HG03064 (cell line): ENCODE measurements at regions not wholly inside any gene's neighbourhood (a gene's known extent, or its start where the extent isn't known, plus 50 kb on each side); places are given as distances from the start of the nearest gene placed in this dataset.
A peak's percentile ranks its signal among the peaks of the same experiment; 100 is the strongest.
"Not testable (repeated sequence)": the region's sequence is repeated elsewhere in the genome, so short reads cannot be mapped to it uniquely, and the experiment has no call there.

Source experiments
- ATAC-seq: cut with Tn5 transposase; IDR thresholded peaks from one replicate; pipeline ENCODE4 v1.9.1; 2021; ENCODE audit warnings: low read depth; ENCODE audit not compliant: unreplicated experiment

- not testable (repeated sequence) for ATAC-seq
These were observed 318.5 kb downstream of the BCL2L11 start for GRCh38 chr2:111439237-111439636.

DNA sequence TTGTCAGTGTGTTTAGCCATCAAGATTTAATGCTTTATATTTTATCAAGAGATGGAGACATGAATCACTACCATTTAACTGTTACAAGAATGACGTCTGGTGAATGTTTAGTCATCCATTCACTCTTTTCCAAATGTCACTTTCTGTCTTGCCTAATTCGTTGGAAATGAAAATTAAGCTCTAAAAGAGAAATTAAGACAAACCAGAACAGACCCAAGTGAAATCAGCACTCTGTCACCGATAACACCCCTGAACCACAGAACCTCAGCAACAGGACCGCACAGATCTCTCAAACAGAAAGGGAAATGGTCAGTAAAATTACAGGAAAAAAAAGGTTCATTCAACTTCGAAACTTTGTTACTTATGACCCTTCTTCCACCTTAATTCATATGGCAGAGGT is 320.9 kb downstream of the BCL2L11 start:
- ATAC-seq: not testable (repeated sequence)

DNA sequence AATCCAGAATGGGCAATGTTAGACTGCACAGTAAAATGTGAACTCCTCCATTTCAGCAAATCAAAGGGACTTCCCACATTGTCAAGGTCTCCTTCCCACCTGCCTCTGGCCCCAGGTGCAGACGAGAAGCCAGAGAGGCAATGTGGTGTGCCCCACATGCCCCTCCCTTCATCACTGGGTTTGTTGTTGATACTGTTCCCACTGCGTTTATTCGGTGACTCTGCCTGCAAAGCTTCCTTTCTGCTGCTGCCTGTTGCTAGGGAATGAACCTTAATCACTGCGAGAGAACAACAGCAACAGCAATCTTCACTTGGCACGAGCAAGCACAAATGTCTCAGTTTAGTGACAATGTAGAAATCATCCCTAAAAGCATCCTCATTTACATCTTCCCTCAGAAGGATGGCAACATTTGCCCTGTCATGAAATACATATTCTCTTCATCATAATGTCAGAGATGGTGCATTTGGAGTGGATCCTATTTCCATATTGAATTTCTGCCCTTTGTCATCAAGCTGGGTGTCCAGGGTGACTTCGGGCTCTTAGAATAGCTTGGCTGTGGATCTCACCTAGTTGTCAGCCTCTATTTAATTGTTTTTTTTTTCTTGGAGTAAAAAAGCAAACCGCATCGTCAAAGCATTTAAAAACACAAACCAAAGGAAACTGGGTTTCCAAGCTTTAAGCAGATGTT is 322.2 kb downstream of the BCL2L11 start:
- not testable (repeated sequence) for ATAC-seq

GRCh38 chr2:111444516-111444915 is 323.8 kb downstream of the BCL2L11 start:
- ATAC-seq: not testable (repeated sequence)

DNA sequence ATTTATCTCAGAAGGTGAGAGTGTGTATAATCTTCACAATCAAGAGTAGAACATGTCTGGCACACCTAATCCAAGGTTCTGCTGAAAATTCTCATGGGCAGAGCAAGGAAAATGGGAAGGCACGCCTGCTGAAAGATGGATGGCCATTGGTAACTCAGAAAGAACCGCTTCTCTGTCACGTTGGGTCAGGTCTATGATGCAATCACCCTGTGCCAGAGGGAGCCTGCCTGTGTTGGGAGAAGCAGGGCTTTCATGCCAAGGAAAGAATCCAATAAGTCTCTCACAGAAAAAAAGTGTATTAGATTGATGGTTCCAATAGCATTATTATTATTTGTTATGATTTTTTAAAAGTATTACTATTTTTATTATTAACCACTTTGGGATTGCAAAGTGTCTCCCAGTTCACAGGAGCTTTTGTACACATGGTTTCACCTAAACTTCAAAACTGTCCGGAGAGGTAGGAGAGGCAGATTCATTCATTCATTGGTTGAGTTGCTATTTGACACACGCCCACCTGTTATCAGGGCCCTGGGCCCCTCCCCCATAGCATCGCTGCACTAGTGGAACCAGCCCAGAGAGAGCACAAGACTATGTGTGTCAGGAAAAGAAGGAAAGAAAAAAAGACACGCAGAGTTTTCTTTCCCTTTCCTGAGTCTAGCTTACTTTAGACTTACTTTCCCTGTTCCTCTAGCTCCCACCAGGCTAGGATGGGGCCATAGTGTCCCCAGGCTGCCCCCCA is 324.6 kb downstream of the BCL2L11 start:
- ATAC-seq: not testable (repeated sequence)

DNA sequence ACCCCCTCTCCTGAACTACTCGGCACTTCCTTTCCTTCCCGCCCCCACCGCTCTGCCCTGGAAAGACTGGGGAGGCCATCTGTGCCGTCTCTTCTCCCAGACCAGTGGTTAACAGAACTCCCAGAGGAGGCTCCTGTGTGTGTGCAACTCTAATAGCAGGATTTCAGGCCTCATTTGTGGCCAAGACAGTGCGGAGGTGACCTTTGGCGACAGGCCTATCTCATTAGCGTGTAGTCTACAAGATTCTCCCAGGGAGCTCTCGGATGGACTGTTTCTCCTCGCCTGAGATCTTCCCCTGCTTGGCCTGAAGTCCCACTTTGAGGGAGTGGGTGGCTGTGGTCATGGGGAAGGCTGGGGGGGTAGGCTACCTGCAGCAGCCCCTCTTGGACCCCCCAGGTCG is 325.2 kb downstream of the BCL2L11 start:
- not testable (repeated sequence) for ATAC-seq

DNA sequence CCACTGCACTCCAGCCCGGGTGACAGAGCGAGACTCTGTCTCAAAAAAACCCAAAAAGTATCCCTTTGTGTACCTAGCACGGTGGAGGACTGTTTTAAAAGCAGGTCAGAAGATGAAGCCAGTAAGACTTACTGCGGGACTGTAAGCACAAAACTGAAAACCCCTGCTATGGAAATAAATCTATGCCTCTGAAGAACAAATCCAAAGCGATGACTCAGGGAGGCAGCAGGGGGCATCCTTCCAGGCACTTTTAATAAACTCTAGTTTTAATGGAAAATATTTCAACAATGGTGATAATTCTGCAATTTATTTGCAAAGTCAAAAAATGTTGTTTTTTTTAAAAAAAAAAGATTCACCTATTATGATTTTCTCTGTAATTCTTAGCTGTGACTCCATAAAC is 326.8 kb downstream of the BCL2L11 start:
- ATAC-seq: not testable (repeated sequence)

DNA sequence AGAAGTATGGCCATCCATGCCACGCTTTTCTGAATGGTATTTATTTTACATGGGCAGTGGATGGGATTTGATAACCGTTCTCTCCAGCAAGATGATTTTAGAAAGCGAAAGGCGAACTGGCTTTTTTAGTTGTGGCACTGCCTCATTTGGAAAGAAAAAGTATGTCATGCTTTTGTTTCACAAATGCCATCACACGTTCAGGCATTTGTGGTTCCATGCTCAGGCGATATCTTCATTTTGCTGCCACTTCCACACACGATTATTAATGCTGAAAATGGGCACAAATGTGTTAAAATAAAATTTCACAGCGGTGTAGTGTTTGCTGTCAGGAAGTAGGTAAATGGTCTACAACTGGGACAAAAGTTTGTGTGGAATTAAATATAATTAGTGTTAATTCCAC is 328.1 kb downstream of the BCL2L11 start:
- ATAC-seq: not testable (repeated sequence)

GRCh38 chr2:111450526-111450925 is 329.8 kb downstream of the BCL2L11 start:
- ATAC-seq: not testable (repeated sequence)

GRCh38 chr2:111451692-111452199 is 331.0 kb downstream of the BCL2L11 start:
- ATAC-seq: not testable (repeated sequence)

DNA sequence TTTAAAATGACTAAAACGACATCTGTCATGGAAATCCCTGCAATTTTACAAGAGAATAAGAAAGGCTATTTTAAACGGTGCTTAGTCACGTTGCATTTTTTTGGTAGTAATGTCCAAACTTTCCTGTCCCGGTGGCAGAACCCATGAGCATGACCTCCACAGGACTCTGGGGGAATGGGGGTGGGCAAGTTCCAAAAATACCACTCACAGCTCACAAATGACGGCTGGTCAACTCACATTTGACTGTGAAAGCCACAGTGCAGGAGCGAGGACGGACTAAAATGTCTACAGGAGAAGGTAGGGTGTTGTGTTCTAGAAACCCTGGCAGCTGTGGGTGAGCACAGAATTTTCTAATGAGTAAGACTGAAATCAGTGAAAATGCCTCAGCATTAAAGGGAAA is 331.5 kb downstream of the BCL2L11 start:
- not testable (repeated sequence) for ATAC-seq

DNA sequence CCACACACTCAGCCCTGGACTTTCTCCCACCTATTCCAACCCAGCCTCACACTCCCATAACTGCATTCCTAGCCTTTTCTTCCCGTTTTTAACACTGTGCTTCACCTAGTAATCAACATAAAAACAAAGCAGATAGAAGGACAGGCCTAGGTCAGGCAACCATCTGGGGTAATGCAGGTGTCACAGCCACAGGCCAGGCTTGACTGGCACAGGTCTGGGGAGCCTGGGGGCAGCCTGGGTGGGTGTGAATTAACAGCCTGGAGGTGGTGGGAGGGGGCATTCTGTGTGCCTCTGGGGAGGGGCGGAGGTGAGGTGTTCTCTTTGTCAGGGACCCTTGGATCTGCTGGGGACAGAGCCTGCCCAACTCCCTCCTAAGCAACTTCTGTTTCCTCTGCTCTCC is 332.6 kb downstream of the BCL2L11 start:
- not testable (repeated sequence) for ATAC-seq

- not testable (repeated sequence) for ATAC-seq
These were observed 333.1 kb downstream of the BCL2L11 start for GRCh38 chr2:111453816-111454215.

DNA sequence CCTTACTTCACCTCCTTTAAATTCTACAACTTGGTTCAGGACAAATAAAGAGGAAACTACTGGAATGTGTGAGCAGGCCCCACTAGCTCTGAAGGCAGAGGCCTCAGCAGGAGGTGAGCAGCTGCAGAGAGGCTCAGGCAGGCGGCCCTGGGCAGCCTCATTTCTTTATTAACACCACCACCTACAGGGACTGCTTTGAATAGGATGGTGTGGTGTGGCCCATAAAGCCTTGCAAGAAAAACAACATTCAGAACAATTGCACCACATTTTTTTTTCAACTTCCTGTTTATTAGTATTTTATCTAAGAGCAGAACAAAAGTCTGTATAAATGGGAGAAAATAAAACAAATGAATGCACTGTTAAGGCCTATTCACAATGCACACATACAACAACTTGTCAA is 333.7 kb downstream of the BCL2L11 start:
- peak; percentile 68 for ATAC-seq

- ATAC-seq: not testable (repeated sequence)
These were observed 334.6 kb downstream of the BCL2L11 start for GRCh38 chr2:111455016-111456015.

- not testable (repeated sequence) for ATAC-seq
These were observed 336.5 kb downstream of the BCL2L11 start for GRCh38 chr2:111457191-111457590.

GRCh38 chr2:111460901-111461300 is 340.2 kb downstream of the BCL2L11 start:
- not testable (repeated sequence) for ATAC-seq

- ATAC-seq: not testable (repeated sequence)
These were observed 341.1 kb downstream of the BCL2L11 start for GRCh38 chr2:111461831-111462230.

- not testable (repeated sequence) for ATAC-seq
These were observed 341.9 kb downstream of the BCL2L11 start for GRCh38 chr2:111462572-111462971.

GRCh38 chr2:111463238-111463848 is 342.6 kb downstream of the BCL2L11 start:
- ATAC-seq: not testable (repeated sequence)
